ENCODE measurements at regions not wholly inside any gene's neighbourhood (a gene's known extent, or its start where the extent isn't known, plus 50 kb on each side); places are given as distances from the start of the nearest gene placed in this dataset.
"Not testable (repeated sequence)": the region's sequence is repeated elsewhere in the genome, so short reads cannot be mapped to it uniquely, and the experiment has no call there.

- no peak for DNase-seq (ENCODE audit: low spot score)
These were observed 132.9 kb upstream of the LRIG1 start for GRCh38 chr3:66633402-66634381.

GRCh38 chr3:66638717-66639116 lies 137.9 kb upstream of the LRIG1 start:
- DNase-seq (ENCODE audit: low spot score): no peak

- no peak for DNase-seq (ENCODE audit: low spot score)
These were observed 139.1 kb upstream of the LRIG1 start for GRCh38 chr3:66639809-66640356.

GRCh38 chr3:66642019-66642418 lies 141.2 kb upstream of the LRIG1 start:
- no peak for DNase-seq (ENCODE audit: low spot score)

- DNase-seq (ENCODE audit: low spot score): no peak
These were observed 141.7 kb upstream of the LRIG1 start for GRCh38 chr3:66642484-66642883.

- DNase-seq (ENCODE audit: low spot score): no peak
These were observed 143.7 kb upstream of the LRIG1 start for GRCh38 chr3:66644549-66644948.

DNA sequence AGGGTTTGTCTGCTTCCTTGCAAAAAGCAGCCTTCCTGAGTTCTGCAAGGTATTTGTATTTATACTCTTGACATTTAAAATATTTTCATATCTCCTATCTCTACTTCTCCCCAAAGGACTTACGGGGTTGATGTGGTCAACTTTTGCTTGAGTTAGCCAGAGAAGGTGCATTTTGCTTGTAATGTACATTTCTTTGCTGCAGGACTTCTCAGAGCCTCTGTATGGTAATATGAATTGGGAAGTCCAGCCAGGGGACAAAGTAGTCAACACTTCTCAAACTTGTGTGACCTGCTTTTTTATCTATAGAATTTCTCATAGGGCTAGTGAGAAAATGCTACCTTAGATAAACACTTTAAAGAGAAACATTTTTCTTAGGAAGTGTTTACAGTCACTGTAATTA lies 148.2 kb upstream of the LRIG1 start:
- DNase-seq (ENCODE audit: low spot score): no peak

DNA sequence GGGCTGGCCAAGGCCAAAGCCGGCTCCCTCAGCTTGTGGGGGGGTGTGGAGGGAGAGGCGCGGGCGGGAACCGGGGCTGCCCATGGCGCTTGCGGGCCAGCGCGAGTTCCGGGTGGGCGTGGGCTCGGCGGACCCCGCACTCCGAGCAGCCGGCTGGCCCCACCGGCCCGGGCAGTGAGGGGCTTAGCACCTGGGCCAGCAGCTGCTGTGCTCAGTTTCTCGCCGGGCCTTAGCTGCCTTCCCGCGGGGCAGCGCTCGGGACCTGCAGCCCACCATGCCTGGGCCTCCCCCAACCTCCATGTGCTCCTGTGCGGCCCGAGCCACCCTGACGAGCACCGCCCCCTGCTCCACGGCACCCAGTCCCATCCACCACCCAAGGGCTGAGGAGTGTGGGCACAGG lies 150.7 kb upstream of the LRIG1 start:
- not testable (repeated sequence) for DNase-seq (ENCODE audit: low spot score)

- not testable (repeated sequence) for DNase-seq (ENCODE audit: low spot score)
These were observed 151.3 kb upstream of the LRIG1 start for GRCh38 chr3:66652100-66652499.

GRCh38 chr3:66655044-66655443 lies 154.2 kb upstream of the LRIG1 start:
- no peak for DNase-seq (ENCODE audit: low spot score)

GRCh38 chr3:66655671-66656070 lies 154.8 kb upstream of the LRIG1 start:
- DNase-seq (ENCODE audit: low spot score): no peak

DNA sequence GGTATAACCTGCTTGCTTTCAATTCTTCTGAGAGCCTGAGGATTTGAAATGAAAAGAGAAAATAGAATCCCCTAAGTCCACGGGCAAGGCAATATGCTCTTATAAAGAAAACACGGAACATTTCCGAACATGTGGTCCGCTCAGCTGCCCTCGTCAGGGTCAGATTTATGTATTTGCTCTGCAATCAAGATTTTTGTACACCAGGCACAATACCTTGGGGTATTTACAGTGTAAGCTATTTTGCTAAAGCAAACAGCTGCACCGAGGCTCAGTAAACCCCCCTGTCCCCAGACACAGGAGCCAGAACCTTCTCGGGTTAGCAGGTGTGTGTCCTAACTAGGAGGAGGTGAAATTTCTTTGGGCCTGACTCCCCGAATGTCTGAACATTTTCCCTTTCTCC lies 155.8 kb upstream of the LRIG1 start:
- no peak for DNase-seq (ENCODE audit: low spot score)

- DNase-seq (ENCODE audit: low spot score): no peak
These were observed 158.2 kb upstream of the LRIG1 start for GRCh38 chr3:66659056-66659455.

GRCh38 chr3:66661628-66662027 lies 160.8 kb upstream of the LRIG1 start:
- DNase-seq (ENCODE audit: low spot score): no peak

- DNase-seq (ENCODE audit: low spot score): no peak
These were observed 162.1 kb upstream of the LRIG1 start for GRCh38 chr3:66662894-66663293.

- no peak for DNase-seq (ENCODE audit: low spot score)
These were observed 164.3 kb upstream of the LRIG1 start for GRCh38 chr3:66665021-66665695.

DNA sequence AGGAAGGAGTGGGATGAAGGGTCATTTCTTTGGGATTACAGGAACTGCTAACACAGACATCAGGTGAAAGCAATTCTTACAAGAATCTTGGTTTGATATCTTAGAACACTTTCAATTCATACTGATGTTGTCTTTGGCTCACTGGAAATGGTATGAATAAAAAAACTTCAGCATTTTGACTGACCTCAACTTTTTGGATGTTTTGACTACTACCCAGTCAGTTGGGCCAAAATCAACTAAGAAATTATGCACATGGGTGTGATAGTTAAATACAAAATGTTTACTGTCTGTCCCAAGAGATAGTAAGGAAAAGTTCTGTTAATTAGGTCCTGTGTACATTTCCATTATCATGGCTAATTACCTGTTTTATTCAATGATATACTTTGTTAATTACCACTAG lies 165.5 kb upstream of the LRIG1 start:
- no peak for DNase-seq (ENCODE audit: low spot score)

DNA sequence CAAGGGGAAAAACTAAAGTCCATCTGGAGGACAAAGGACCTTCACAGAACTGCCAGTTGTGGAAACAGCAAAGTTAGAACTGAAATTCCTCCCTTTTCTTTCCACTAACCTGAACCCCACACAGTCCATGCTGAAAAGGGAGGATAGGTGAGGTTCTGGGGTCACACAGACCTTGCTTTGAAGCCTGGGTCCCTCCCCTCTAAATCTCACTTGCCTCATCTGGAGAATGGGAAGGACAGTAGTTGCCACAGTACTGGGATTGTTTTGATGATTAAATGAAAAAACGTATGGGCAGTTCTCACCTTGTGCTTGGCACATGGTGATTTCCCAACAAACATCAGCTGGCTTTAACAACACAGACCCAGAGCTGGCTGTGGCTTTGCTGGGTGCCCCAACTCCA lies 166.4 kb upstream of the LRIG1 start:
- DNase-seq (ENCODE audit: low spot score): no peak

GRCh38 chr3:66671291-66671690 lies 170.5 kb upstream of the LRIG1 start:
- DNase-seq (ENCODE audit: low spot score): no peak

DNA sequence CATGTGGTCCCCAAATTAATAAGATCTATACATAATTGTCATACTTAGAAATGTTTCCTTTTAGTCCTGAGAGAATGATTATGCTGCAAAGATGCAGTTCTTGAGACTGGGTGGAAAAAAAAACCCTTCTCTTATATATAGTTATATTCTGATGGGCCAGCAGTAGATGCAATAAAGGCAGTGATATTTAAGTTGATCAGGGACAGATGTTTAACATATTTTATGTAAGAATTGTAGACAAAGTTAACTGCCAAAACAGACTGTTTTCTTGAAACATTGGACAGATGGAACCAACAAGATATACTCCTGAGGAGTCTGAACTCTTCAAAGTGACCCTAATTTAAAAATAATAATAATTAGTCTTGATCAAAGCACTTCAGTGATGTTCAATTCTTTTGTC lies 172.0 kb upstream of the LRIG1 start:
- no peak for DNase-seq (ENCODE audit: low spot score)

- no peak for DNase-seq (ENCODE audit: low spot score)
These were observed 172.5 kb upstream of the LRIG1 start for GRCh38 chr3:66673293-66673692.

DNA sequence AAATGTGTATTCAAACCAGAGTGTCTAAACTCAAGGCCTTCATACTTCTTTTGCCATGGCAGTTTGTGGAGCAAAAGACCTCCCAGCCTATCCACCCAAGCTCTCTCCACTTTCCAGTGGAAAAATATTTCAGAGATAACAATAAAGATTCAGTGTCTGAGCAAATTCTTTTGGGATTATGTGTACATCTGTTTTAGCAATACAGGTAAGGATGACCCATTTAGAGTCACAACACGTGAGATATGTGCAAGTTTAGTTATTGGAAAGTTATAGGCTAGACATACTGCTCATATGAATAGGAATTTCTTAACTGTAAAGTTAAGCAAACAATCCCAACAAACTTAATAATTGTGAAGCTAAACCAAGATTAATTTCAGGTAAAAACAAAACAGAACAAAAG lies 174.5 kb upstream of the LRIG1 start:
- DNase-seq (ENCODE audit: low spot score): no peak

Data from D341Med (cell line).